Adrenal gland (tissue), 5 donors: ENCODE measurements at regions not wholly inside any gene's neighbourhood (a gene's known extent, or its start where the extent isn't known, plus 50 kb on each side); places are given as distances from the start of the nearest gene placed in this dataset.

ENCODE experiments used
- POLR2A ChIP-seq, 2 donors: fragments of 450-650 bp; IDR thresholded peaks; one replicate each; pipeline ENCODE4 v1.6.1; 2017; ENCODE audit warnings: antibody characterized with exemption in 2 of 2, mild to moderate bottlenecking in 2 of 2, moderate library complexity in 1 of 2
- TF ChIP-seq, protein P1 (sequence below), 6 experiments: fragments of 450-650 bp in 4 of 6; fragments of 200-600 bp in 2 of 6; sonication (generic) in 1 of 6; IDR thresholded peaks; 1 replicate in 5 of 6; 2 replicates in 1 of 6; pipeline versions ENCODE4 v1.5.1 to v1.8.0; 2016 to 2021; ENCODE audit warnings: antibody characterized with exemption in 6 of 6, mild to moderate bottlenecking in 2 of 6, moderate library complexity in 1 of 6
- donor health status: DM: no; HTN: no; CAD: no.

DNA sequence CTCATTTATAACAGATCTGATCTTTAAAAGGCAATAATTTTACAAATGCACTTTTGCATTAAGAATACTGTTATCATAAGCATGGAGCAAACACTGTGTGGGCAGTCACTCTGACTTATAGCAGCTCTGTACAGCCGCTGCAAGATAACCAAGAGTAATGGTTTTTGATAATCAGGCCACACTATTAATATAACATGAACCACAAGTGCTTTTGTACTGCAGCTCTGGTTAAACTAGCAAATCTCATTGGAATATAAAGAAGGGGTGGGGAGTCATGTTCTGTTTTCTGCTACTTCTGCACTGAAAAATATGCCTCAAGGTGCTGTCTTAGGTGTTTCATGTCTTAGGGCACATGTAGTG lies 357.4 kb downstream of the LMO4 start:
- TF ChIP-seq POLR2A (IDR thresholded peaks at IDR 0.05), result no peak
- TF ChIP-seq, protein P1, sequence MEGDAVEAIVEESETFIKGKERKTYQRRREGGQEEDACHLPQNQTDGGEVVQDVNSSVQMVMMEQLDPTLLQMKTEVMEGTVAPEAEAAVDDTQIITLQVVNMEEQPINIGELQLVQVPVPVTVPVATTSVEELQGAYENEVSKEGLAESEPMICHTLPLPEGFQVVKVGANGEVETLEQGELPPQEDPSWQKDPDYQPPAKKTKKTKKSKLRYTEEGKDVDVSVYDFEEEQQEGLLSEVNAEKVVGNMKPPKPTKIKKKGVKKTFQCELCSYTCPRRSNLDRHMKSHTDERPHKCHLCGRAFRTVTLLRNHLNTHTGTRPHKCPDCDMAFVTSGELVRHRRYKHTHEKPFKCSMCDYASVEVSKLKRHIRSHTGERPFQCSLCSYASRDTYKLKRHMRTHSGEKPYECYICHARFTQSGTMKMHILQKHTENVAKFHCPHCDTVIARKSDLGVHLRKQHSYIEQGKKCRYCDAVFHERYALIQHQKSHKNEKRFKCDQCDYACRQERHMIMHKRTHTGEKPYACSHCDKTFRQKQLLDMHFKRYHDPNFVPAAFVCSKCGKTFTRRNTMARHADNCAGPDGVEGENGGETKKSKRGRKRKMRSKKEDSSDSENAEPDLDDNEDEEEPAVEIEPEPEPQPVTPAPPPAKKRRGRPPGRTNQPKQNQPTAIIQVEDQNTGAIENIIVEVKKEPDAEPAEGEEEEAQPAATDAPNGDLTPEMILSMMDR (IDR thresholded peaks at IDR 0.05), result no peak
